Lung (tissue), 11 donors: ENCODE measurements at regions not wholly inside any gene's neighbourhood (a gene's known extent, or its start where the extent isn't known, plus 50 kb on each side); places are given as distances from the start of the nearest gene placed in this dataset.
A peak's percentile ranks its signal among the peaks of the same experiment; 100 is the strongest.

ENCODE experiments used
- ATAC-seq: fragments of 200-7000 bp; cut with Tn5 transposase; one replicate; pipeline ENCODE4 v1.9.1; 2020; ENCODE audit warnings: moderate number of reproducible peaks; ENCODE audit not compliant: insufficient read depth, low FRiP score
- DNase-seq, 3 donors: peaks; one replicate each; pipeline ENCODE4 v3.0.0-alpha.2; 2013 to 2017
- H3K27ac ChIP-seq, 2 donors: one replicate each; pipeline ENCODE4 v1.5.1; 2013; ENCODE audit warnings: mild to moderate bottlenecking in 2 of 2, moderate library complexity in 2 of 2, control low read depth in 1 of 2, inconsistent platforms in 1 of 2, low read depth in 1 of 2, low read length in 1 of 2
- H3K27me3 ChIP-seq, 3 donors: one replicate each; pipeline ENCODE4 v1.5.1; 2013; ENCODE audit warnings: low read length in 2 of 3; ENCODE audit not compliant: control insufficient read depth in 3 of 3, insufficient read depth in 3 of 3
- H3K36me3 ChIP-seq, 4 donors: one replicate each; pipeline ENCODE4 v1.5.1; 2013; ENCODE audit warnings: low read length in 4 of 4, mild to moderate bottlenecking in 1 of 4, moderate library complexity in 1 of 4; ENCODE audit not compliant: control insufficient read depth in 4 of 4, insufficient read depth in 4 of 4
- H3K4me1 ChIP-seq, 5 donors: one replicate each; pipeline ENCODE4 v1.5.1; 2013; ENCODE audit warnings: low read length in 5 of 5, mild to moderate bottlenecking in 2 of 5, moderate library complexity in 1 of 5; ENCODE audit not compliant: control insufficient read depth in 5 of 5, insufficient read depth in 5 of 5
- H3K4me3 ChIP-seq: one replicate; pipeline ENCODE4 v1.5.1; 2013; ENCODE audit warnings: mild to moderate bottlenecking, control low read depth, moderate library complexity
- H3K9ac ChIP-seq, 2 donors: one replicate each; pipeline ENCODE4 v1.5.1; 2013; ENCODE audit warnings: low read length in 2 of 2, control low read depth in 1 of 2; ENCODE audit not compliant: insufficient read depth in 1 of 2
- H3K9me3 ChIP-seq, 4 donors: one replicate each; pipeline ENCODE4 v1.5.1; 2013; ENCODE audit warnings: low read length in 3 of 4, mild to moderate bottlenecking in 1 of 4, moderate library complexity in 1 of 4; ENCODE audit not compliant: control insufficient read depth in 4 of 4, insufficient read depth in 3 of 4
- WGBS, 2 donors: extraction: QIAGEN DNeasy Blood & Tissue Kit; methylation state at CpG; one replicate each; pipeline ENCODE4 v1.1.7; 2013; 5-methylcytosine and 5-hydroxymethylcytosine counted together
- TF ChIP-seq, protein P1 (sequence below): IDR thresholded peaks from 2 replicates; pipeline ENCODE4 v1.5.1; 2012; ENCODE audit warnings: mild to moderate bottlenecking; ENCODE audit errors: control extremely low read depth, extremely low read depth
- donor health status: control.
- donor health status: control.
- donor health status: Bipolar disorder and iron deficiency.
- donor health status: healthy.
- donor health status: DM: yes; HTN: yes; CAD: no.

DNA sequence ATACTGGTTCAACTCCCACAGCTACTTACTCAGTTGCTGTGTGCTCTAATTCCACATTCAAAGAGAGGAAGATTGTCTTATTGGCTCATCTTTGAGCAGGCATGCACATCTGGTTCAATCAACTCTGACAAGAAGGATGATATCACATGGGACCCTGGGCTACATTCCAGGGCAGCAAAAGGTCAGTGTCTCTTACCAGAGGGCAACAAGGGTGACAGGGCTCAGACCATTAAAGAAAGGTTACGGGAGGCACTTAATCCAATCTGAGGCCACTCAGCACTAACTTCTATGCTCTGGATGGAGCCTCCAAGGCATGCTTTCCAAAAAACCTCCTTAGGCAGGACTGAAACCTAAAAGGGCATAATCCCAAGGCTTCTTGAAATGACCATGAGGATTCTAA is 549.4 kb upstream of the API5 start:
- no peak overlapping the region for H3K9ac ChIP-seq
- no peaks in the 10 kb centered on the region for H3K27me3 ChIP-seq
- ATAC-seq, result no peak
- no peak overlapping the region for H3K4me3 ChIP-seq
- WGBS, 2 donors, result 74 to 77% methylated on average over 1 of the region's 1 CpG
- H3K4me1 ChIP-seq, result no peaks in the 10 kb centered on the region
- H3K36me3 ChIP-seq, result no peaks in the 10 kb centered on the region
- H3K9me3 ChIP-seq, result no peaks in the 10 kb centered on the region
- no peak for DNase-seq
- TF ChIP-seq, protein P1, sequence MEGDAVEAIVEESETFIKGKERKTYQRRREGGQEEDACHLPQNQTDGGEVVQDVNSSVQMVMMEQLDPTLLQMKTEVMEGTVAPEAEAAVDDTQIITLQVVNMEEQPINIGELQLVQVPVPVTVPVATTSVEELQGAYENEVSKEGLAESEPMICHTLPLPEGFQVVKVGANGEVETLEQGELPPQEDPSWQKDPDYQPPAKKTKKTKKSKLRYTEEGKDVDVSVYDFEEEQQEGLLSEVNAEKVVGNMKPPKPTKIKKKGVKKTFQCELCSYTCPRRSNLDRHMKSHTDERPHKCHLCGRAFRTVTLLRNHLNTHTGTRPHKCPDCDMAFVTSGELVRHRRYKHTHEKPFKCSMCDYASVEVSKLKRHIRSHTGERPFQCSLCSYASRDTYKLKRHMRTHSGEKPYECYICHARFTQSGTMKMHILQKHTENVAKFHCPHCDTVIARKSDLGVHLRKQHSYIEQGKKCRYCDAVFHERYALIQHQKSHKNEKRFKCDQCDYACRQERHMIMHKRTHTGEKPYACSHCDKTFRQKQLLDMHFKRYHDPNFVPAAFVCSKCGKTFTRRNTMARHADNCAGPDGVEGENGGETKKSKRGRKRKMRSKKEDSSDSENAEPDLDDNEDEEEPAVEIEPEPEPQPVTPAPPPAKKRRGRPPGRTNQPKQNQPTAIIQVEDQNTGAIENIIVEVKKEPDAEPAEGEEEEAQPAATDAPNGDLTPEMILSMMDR, result no peak
- no peak overlapping the region for H3K27ac ChIP-seq

DNA sequence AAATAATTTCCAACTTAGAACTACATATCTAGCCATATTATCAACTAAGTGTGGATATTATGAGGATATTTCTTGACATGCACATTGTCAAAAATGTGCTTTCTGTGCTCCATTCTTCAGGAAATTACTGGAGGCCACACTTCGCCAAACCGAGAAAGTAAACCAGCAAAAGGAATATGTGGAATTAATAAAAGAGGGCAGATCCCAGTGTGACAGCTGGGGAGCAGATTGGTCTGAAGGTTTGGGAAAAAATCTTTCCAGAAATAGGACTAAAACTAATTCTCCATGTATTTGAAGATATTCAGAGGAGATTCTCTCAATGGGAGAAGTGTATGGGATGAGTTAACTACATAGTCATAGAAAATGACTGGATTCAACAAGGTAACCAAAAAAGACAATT is 546.9 kb upstream of the API5 start:
- H3K4me1 ChIP-seq, result no peaks in the 10 kb centered on the region
- no peak for DNase-seq
- no peaks in the 10 kb centered on the region for H3K27me3 ChIP-seq
- no peak overlapping the region for H3K27ac ChIP-seq
- ATAC-seq, result no peak
- TF ChIP-seq, protein P1, result no peak
- no peaks in the 10 kb centered on the region for H3K9me3 ChIP-seq
- WGBS, 2 donors, result 90 to 97% methylated on average over 2 of the region's 2 CpGs
- no peak overlapping the region for H3K4me3 ChIP-seq
- no peaks in the 10 kb centered on the region for H3K36me3 ChIP-seq
- no peak overlapping the region for H3K9ac ChIP-seq

DNA sequence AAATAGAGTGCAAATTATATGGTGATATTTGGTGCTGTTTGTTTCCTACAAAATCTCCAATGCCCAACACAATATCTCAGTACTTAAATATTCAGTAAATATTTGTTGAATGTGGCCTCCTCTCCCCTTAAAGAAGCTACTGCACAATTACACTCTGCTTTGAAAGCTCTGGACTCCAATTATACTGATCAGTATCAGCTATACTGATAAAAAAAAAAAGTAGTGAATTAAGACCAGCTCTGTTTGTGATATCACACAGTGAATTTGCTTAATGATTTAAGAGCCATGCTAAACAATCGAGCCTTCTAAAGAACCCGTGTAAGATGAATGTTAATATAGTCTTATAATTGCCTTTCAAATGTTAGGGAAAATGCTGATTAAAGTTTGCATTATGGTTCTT is 543.2 kb upstream of the API5 start:
- no peak overlapping the region for H3K4me3 ChIP-seq
- no peak overlapping the region for H3K27ac ChIP-seq
- no peak overlapping the region for H3K9ac ChIP-seq
- H3K27me3 ChIP-seq, result no peaks in the 10 kb centered on the region
- TF ChIP-seq, protein P1, result no peak
- DNase-seq (no peak), ATAC-seq (no peak)
- H3K4me1 ChIP-seq, result no peaks in the 10 kb centered on the region
- 74 to 79% methylated on average over 2 of the region's 2 CpGs for WGBS, 2 donors
- no peaks in the 10 kb centered on the region for H3K36me3 ChIP-seq
- no peaks in the 10 kb centered on the region for H3K9me3 ChIP-seq

DNA sequence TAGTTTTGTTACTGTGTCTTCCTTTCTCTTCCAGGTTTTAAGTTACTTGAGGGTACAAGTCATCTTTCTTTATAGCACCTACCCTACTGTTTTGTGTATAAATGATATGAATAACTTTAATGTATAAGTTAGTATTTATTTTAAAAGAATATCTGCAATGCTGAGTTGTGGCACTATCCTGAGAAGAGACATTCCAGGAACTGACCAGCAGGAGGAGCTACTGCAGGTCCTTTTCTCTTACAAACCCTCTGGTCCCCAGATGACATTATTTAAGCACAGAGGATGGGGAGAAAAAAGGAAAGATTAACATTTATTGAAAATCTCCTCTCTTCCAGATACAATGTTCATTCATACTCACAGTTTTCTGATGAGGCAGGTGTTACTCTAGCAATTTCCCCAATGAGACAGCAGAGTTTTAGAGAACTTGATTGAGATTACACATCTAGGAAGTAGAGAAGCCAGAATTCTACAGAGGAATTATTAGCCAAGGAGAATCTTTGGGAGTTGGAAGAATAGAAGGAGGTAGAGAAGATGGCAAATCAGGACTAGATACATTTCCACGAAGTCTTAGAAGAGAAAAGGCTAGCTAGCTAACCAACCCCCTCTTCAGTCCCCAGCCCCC is 541.2 kb upstream of the API5 start:
- DNase-seq, result peak; percentile 35 to 63 (median 48)
- Histone ChIP-seq H3K27ac (no peak overlapping the region), H3K4me1 (no peaks in the 10 kb centered on the region), H3K9ac (no peak overlapping the region), H3K36me3 (no peaks in the 10 kb centered on the region), H3K4me3 (no peak overlapping the region), H3K27me3 (no peaks in the 10 kb centered on the region), H3K9me3 (no peaks in the 10 kb centered on the region)
- WGBS, 2 donors, result 37 to 42% methylated on average over 1 of the region's 1 CpG
- ATAC-seq, result no peak
- TF ChIP-seq, protein P1, result peak; percentile 21
